ENCODE measurements at regions not wholly inside any gene's neighbourhood (a gene's known extent, or its start where the extent isn't known, plus 50 kb on each side); places are given as distances from the start of the nearest gene placed in this dataset.

DNA sequence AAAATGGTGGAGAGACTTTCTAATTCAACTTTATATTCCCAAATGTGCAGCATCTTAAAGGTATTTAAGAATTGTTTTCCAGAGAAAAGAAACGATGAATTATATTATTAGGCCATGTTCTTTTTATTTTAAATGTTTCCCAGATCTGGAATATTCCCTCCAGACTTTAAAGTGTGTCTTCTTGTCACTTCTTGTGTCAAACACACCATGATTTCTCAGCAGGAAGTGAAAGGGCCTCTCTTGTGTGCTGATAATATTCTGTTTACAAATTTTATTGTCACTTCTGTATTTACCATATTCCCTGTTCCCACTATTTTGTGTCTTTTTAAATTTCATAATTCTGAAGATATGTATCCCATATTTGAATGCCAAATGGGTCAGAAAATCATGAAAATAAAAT is 455.0 kb upstream of the FLRT2 start:
- TF ChIP-seq, protein P1, sequence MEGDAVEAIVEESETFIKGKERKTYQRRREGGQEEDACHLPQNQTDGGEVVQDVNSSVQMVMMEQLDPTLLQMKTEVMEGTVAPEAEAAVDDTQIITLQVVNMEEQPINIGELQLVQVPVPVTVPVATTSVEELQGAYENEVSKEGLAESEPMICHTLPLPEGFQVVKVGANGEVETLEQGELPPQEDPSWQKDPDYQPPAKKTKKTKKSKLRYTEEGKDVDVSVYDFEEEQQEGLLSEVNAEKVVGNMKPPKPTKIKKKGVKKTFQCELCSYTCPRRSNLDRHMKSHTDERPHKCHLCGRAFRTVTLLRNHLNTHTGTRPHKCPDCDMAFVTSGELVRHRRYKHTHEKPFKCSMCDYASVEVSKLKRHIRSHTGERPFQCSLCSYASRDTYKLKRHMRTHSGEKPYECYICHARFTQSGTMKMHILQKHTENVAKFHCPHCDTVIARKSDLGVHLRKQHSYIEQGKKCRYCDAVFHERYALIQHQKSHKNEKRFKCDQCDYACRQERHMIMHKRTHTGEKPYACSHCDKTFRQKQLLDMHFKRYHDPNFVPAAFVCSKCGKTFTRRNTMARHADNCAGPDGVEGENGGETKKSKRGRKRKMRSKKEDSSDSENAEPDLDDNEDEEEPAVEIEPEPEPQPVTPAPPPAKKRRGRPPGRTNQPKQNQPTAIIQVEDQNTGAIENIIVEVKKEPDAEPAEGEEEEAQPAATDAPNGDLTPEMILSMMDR (IDR thresholded peaks at IDR 0.05; ENCODE audit: extremely low read depth in 1 of 2, insufficient read depth in 1 of 2, low read depth in 1 of 2, low read length in 2 of 2) = no peak
- TF ChIP-seq EZH2 (IDR thresholded peaks at IDR 0.05; ENCODE audit: borderline replicate concordance, low read depth, low read length, severe bottlenecking) (no peak), GATA2 (IDR thresholded peaks at IDR 0.05; ENCODE audit: insufficient read depth, insufficient read length, low read depth, low read length) (no peak), POLR2A (IDR thresholded peaks at IDR 0.05; ENCODE audit: low read depth, low read length) (no peak), MYC (IDR thresholded peaks at IDR 0.05; ENCODE audit: low read depth, low read length) (no peak)
- TF ChIP-seq, protein P2, sequence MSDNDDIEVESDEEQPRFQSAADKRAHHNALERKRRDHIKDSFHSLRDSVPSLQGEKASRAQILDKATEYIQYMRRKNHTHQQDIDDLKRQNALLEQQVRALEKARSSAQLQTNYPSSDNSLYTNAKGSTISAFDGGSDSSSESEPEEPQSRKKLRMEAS (IDR thresholded peaks at IDR 0.05; ENCODE audit: insufficient read depth, insufficient read length) = no peak
